GM19468 (cell line): ENCODE measurements at regions not wholly inside any gene's neighbourhood (a gene's known extent, or its start where the extent isn't known, plus 50 kb on each side); places are given as distances from the start of the nearest gene placed in this dataset.
"Not testable (repeated sequence)": the region's sequence is repeated elsewhere in the genome, so short reads cannot be mapped to it uniquely, and the experiment has no call there.

Source experiments
- ATAC-seq: cut with Tn5 transposase; IDR thresholded peaks from one replicate; pipeline ENCODE4 v1.9.1; 2021; ENCODE audit warnings: mild to moderate bottlenecking, moderate library complexity, moderate number of reproducible peaks; ENCODE audit not compliant: unreplicated experiment; ENCODE audit errors: extremely low read depth

DNA sequence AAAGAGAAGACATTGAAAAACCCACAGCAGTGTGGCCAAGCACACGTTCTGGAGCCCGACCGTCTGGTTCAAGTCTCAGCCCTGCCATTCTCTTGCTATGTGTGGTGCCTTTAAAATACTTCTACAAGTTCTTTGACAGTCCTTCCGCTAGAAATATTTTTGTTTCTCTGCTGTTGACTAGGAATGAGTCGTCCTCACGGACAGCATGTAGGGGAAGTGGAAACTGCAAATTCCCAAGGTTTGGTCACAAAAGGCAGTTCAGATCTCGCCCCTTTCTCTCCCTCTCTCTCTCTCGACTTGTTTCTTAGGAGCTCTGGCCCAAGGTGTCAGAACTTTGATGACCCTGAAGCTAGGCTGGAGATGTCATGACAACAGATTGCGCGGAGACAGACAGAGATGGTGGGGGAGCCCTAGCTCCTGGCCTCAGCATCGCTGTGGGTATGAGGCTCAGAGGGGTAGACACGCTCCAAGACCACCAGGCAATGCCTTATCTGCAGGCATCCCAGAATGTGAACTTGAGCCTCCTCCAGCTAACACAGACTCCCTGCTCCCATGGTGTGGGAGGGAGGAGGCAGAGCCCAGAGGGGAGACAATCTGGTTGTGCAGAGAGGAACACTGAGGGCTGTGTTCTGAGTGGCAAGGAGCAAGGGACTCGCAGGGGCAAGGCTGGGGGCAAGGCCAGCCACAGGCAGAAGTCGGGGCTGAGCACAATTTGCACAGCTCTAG lies 368.9 kb upstream of the SULF2 start:
- no peak for ATAC-seq

DNA sequence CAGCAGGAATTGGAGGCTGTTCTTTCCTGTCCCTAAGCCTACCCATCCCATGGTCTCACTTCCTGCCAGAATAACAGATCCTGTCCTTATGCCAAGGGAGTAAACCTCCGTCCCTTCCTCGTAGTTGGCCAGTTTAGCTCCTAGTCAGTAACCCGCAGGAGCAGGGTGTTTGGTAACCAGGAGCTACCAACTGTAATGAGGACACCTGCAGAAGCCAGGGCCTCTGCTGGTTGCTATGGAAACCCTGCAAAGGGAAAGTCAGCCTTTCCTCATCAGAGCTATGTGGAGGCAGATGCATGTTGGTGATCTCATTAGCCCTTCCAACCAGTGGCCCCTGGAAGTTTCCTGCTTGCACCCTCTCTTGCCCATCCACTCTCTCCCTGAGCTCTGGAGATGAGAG lies 368.2 kb upstream of the SULF2 start:
- no peak for ATAC-seq

DNA sequence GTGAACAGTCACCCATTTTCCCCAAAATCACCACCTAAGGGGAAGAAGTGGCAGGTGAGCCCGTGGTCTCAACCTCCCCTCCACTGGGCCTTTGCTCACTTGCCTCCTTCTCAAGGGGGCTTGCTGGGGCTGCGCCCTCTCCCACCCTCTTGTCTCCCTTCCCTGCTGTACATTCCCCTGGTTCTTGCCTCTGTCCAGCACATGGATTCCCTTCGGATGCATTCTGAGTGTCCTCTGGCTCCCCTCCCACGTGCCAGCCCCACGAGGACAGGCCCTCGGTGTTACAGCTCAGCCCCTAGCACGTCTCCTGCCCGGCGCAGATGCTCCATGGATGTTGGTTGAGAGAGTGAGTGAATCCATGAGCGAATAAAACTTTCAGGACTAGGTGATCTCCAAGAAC lies 367.8 kb upstream of the SULF2 start:
- no peak for ATAC-seq

DNA sequence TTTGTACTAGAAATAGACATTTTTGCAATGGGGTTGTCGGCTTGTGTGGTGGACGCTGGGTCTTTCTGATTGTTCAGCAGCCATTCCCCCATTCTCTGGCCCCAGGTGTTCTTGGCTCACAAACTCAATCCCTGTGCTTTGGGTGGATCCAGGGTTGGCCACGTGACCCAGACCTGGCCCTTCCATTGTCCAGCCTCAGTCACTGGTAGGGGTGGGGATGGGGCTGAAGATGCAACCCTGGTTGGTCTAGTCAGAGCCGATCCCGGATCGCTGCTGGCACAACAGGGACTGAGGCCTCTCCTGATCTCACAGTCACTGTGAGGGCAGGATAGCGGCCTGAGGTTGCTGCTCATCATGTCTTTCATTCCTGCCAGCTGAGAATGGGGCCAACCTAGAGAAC lies 365.3 kb upstream of the SULF2 start:
- ATAC-seq = no peak

- no peak for ATAC-seq
Observed at GRCh38 chr20:48149902-48150301, 364.6 kb upstream of the SULF2 start.

DNA sequence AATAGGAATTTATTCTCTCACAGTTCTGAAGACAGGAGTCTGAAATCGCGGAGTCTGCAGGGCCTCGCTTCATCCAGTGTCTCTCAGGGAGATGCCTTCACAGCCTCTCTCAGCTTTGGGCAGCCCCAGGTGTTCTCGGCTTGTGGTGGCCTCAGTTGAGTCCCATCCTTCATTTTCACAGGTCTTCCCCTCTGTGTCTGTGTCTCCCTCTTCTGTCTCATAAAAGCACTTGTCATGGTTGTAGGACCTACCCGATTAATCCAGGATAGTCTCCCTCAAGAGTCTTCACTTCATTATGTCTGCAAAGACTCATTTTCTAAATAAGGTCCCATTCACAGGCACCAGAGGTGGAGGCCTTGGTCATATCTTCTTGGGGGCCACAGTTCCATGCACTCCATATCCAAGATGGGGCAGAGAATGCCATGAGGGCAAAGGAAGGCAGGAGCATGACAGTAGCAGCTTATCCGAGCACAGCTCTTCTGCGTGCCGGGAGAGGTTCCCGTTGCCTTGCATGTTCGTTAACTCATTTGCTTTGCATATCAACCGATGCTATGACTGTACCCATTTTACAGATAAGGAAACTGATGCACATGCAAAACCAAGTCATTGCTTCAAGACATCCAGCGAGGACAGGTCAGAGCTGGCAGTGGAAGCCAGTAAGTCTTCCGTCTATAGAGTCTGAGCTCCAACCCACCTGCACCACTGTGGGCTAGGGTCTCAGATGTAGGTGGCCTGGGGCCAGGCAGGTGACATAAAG lies 363.8 kb upstream of the SULF2 start:
- ATAC-seq = no peak

GRCh38 chr20:48148020-48148419 lies 362.7 kb upstream of the SULF2 start:
- ATAC-seq = no peak

DNA sequence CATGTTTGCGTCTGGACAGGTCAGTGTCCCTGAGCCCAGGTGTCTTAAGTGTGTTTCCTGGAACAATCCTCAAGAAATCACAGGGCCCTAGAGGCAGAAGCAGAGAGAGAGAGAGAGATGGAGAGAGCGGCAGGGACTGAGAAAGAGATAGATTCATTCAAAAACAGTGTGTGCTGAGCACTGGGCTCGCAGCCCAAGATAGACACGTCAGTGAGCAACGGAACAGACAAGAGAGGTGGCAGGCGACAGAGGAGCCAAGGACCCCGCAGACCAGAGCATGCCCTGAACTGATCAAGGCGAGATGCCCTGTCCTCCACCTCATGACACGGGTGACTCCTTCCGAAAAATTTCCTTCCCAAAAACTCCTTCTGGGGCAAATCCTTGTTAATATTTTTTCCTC lies 362.0 kb upstream of the SULF2 start:
- ATAC-seq = no peak

DNA sequence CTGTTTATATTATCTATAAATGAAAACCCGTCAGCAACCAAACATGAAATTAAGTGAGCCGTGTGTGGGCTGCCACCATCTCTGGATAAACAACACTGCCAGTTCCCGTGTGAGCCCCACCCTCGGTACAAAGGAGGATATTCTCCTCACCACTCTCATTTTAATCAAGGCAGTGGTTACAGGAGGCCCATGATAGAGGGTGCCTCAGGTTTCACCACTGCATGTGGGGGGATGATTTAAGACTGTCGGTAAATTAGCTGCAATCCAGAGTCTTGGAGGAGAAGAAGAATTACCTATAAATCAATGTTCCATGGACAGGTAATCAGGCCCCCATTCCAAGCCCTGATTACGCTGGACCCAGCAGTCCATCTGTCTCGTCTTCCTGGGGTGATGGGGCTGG lies 361.6 kb upstream of the SULF2 start:
- ATAC-seq = no peak

GRCh38 chr20:48146308-48146707 lies 361.0 kb upstream of the SULF2 start:
- ATAC-seq = no peak

- no peak for ATAC-seq
Observed at GRCh38 chr20:48143435-48144081, 358.3 kb upstream of the SULF2 start.

DNA sequence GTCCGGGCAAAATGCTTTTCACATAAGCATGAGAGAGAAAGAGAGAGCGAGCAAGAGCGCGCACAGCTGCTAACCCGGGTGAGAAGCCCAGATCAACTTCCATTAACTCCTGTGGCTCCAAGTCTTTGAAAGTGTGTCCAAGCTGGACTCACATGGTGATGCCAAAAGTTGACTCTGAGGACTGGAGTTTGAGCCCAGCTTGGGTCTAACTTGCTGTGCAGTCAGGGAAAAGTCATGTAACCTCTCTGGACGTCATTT lies 357.2 kb upstream of the SULF2 start:
- ATAC-seq = no peak

- ATAC-seq = no peak
Observed at GRCh38 chr20:48141660-48142515, 356.6 kb upstream of the SULF2 start.

GRCh38 chr20:48139262-48140041 lies 354.2 kb upstream of the SULF2 start:
- ATAC-seq = no peak

DNA sequence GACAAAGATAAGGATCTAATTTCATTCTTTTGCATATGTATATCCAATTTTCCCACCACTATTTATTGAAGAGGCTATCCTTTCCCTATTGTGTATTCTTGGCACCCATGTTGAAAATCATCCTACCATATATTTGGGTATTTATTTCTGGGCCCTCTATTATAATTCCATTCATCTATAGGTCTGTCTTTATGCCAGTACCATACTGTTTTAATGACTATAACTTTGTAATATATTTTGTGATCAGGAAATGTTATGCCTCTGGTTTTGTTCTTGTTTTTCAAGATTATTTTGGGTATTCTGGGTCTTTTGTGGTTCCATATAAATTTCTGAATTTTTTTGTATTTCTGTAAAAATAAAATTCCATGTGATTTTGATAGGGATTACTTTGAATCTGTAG lies 347.6 kb upstream of the SULF2 start:
- no peak for ATAC-seq

- no peak for ATAC-seq
Observed at GRCh38 chr20:48131581-48131980, 346.3 kb upstream of the SULF2 start.

- no peak for ATAC-seq
Observed at GRCh38 chr20:48129345-48129942, 344.2 kb upstream of the SULF2 start.

GRCh38 chr20:48128436-48128835 lies 343.2 kb upstream of the SULF2 start:
- no peak for ATAC-seq

GRCh38 chr20:48127964-48128363 lies 342.7 kb upstream of the SULF2 start:
- ATAC-seq = not testable (repeated sequence)

DNA sequence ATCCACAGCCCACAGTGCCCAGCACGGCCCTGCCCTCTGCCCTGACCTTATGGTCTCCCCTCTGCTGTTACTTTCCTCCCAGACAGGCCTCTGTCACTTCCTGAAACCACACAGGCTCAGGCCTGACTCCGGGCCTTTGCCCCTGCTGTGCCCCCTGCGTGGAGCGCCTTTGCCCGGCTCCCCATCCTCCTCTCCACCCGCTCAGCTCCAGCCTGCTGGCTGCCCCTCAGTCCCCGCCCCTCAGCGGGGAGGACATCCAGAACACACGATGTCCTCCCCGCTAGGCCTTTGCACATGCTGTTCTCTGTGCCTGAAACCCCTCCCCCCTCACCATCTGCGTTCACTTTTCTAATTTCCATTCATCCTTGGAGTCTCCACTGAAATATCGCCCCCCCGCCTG lies 341.9 kb upstream of the SULF2 start:
- not testable (repeated sequence) for ATAC-seq
